ENCODE measurements at regions not wholly inside any gene's neighbourhood (a gene's known extent, or its start where the extent isn't known, plus 50 kb on each side); places are given as distances from the start of the nearest gene placed in this dataset.

DNA sequence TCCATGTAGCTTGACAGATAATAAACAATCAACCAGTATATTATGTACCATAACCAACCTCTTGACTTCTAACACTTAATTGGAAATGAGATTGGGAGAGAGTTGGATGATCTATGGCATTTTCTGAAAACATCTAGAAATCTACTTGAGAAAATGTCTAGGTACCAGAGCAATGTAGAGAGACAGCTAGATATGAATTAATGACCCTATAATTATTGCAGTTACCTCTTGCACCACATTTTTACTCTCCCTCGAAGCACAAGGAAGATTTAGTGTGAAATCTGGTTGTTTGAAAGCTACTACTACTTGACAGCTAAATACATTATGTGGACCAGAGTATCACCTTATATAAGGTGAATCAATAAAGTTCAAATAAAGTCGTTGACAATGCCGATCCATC, 1534.4 kb upstream of the IGFBP7 start (continued):
- TF ChIP-seq, protein P1, sequence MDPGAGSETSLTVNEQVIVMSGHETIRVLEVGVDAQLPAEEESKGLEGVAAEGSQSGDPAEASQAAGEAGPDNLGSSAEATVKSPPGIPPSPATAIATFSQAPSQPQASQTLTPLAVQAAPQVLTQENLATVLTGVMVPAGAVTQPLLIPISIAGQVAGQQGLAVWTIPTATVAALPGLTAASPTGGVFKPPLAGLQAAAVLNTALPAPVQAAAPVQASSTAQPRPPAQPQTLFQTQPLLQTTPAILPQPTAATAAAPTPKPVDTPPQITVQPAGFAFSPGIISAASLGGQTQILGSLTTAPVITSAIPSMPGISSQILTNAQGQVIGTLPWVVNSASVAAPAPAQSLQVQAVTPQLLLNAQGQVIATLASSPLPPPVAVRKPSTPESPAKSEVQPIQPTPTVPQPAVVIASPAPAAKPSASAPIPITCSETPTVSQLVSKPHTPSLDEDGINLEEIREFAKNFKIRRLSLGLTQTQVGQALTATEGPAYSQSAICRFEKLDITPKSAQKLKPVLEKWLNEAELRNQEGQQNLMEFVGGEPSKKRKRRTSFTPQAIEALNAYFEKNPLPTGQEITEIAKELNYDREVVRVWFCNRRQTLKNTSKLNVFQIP (CRISPR knock-in tag; IDR thresholded peaks at IDR 0.05; ENCODE audit: borderline replicate concordance, low read depth) = no peak

DNA sequence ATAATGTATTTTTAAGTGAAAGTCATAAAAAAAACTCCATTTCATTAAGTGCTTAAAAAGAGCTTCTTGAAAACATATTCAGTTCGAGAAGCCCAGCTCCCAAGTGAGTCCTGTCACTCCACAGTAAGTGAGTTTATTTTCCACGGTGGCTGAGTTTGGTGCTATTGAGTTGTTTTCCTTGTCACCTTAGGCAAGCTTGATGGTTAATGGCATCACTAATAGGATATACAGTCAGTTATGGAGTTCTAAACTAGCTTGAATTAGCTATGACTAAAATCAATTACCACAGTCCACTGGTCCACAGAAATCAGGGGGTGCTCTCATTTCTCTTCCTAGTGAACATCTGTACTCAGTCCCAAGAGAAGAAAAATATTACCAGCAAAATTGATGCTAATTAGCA, 1526.2 kb upstream of the IGFBP7 start:
- ATAC-seq = no peak
- TF ChIP-seq ARNTL (CRISPR knock-in tag; IDR thresholded peaks at IDR 0.05; ENCODE audit: borderline replicate concordance, low read depth) (no peak), ISL1 (CRISPR knock-in tag; IDR thresholded peaks at IDR 0.05) (0 out of 2 replicates have a peak, but pooled peaks have one; percentile 19)

DNA sequence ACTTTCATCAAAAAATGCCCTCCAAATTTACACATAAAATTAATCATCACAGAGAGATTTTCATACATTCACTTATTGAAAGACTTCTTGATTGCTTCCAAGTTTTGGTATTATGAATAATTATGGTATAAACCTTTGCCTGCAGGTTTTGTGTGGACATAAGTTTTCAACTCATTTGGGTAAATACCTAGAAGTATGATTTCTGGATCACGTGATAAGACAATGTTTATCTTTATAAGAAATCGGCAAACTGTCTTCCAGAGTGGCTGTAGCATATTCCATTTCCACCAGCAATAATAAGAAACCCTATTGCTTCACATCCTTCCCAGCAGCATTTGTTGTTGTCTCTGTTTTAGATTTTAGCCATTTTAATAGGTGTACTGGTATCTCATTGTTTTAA, 1507.0 kb upstream of the IGFBP7 start:
- TF ChIP-seq ESRRG (CRISPR knock-in tag; IDR thresholded peaks at IDR 0.05) = no peak
- no peak for TF ChIP-seq ZNF565 (CRISPR knock-in tag; conservative IDR thresholded peaks at IDR 0.05; ENCODE audit: low read depth)
- TF ChIP-seq, protein P2, sequence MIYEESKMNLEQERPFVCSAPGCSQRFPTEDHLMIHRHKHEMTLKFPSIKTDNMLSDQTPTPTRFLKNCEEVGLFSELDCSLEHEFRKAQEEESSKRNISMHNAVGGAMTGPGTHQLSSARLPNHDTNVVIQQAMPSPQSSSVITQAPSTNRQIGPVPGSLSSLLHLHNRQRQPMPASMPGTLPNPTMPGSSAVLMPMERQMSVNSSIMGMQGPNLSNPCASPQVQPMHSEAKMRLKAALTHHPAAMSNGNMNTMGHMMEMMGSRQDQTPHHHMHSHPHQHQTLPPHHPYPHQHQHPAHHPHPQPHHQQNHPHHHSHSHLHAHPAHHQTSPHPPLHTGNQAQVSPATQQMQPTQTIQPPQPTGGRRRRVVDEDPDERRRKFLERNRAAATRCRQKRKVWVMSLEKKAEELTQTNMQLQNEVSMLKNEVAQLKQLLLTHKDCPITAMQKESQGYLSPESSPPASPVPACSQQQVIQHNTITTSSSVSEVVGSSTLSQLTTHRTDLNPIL (CRISPR knock-in tag; IDR thresholded peaks at IDR 0.05; ENCODE audit: low read depth) = no peak
- no peak for TF ChIP-seq CSDC2 (CRISPR knock-in tag; IDR thresholded peaks at IDR 0.05)
- TF ChIP-seq ZNF8 (CRISPR knock-in tag; IDR thresholded peaks at IDR 0.05) = no peak
- TF ChIP-seq, protein P3, sequence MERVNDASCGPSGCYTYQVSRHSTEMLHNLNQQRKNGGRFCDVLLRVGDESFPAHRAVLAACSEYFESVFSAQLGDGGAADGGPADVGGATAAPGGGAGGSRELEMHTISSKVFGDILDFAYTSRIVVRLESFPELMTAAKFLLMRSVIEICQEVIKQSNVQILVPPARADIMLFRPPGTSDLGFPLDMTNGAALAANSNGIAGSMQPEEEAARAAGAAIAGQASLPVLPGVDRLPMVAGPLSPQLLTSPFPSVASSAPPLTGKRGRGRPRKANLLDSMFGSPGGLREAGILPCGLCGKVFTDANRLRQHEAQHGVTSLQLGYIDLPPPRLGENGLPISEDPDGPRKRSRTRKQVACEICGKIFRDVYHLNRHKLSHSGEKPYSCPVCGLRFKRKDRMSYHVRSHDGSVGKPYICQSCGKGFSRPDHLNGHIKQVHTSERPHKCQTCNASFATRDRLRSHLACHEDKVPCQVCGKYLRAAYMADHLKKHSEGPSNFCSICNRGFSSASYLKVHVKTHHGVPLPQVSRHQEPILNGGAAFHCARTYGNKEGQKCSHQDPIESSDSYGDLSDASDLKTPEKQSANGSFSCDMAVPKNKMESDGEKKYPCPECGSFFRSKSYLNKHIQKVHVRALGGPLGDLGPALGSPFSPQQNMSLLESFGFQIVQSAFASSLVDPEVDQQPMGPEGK (CRISPR knock-in tag; IDR thresholded peaks at IDR 0.05; ENCODE audit: borderline replicate concordance) = no peak
- TF ChIP-seq SNAI2 (CRISPR knock-in tag; IDR thresholded peaks at IDR 0.05) = no peak
- no peak for TF ChIP-seq BACH2 (CRISPR knock-in tag; IDR thresholded peaks at IDR 0.05; ENCODE audit: borderline replicate concordance)
- no peak for ATAC-seq

DNA sequence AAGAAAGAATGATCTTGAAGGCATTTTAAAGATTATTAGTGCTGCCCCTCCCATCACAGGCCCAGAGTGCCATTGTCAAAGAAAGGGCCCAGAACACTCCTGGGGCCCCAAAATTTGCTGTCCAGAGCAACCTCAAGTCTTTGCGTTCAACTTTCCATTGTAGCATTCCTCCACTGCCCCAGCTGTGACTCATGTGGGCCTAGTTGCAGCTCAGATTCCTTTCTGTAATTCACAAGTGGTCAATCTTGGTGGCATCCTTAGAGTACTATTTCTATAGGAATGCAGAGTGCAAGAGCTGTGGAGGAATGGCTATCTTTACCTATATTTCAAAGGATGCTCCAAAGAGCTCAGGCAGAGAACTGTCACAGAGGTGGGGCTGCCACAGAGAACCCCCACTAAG, 1500.8 kb upstream of the IGFBP7 start:
- ATAC-seq = no peak
- TF ChIP-seq ZFP30 (CRISPR knock-in tag; IDR thresholded peaks at IDR 0.05) = no peak
- no peak for TF ChIP-seq ZC3H10 (CRISPR knock-in tag; IDR thresholded peaks at IDR 0.05)
- TF ChIP-seq GLIS3 (CRISPR knock-in tag; IDR thresholded peaks at IDR 0.05) = no peak
- TF ChIP-seq ESRRG (CRISPR knock-in tag; IDR thresholded peaks at IDR 0.05) = no peak
- no peak for TF ChIP-seq RARB (CRISPR knock-in tag; IDR thresholded peaks at IDR 0.05)
- TF ChIP-seq, protein P1 (CRISPR knock-in tag; IDR thresholded peaks at IDR 0.05; ENCODE audit: borderline replicate concordance, low read depth) = no peak
- no peak for TF ChIP-seq ZNF8 (CRISPR knock-in tag; IDR thresholded peaks at IDR 0.05)
- TF ChIP-seq ZNF565 (CRISPR knock-in tag; conservative IDR thresholded peaks at IDR 0.05; ENCODE audit: low read depth) = no peak
- TF ChIP-seq, protein P3 (CRISPR knock-in tag; IDR thresholded peaks at IDR 0.05; ENCODE audit: borderline replicate concordance) = no peak

DNA sequence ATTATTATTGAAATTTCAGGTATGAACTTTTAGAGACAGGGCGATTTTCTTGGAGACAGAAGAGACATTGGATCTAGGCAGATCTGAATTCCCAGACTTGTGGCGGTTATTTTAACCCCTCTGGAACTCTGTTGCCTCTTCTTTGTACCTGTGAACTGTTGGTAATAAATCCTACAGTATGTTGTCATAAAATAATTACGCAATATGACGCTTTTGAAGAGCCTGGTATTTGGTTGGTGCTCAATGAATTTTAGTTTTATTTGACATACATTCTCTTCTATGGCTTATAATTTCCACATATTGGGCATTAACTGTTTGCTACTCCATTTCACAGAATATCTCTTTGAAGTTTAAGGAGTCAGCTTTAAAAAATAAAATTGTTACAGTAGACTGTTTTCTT, 1496.1 kb upstream of the IGFBP7 start:
- no peak for ATAC-seq
- TF ChIP-seq ZNF565 (CRISPR knock-in tag; conservative IDR thresholded peaks at IDR 0.05; ENCODE audit: low read depth) = no peak
- no peak for TF ChIP-seq OSR1 (CRISPR knock-in tag; IDR thresholded peaks at IDR 0.05)
- no peak for TF ChIP-seq TCF4 (CRISPR knock-in tag; IDR thresholded peaks at IDR 0.05; ENCODE audit: borderline replicate concordance)
- TF ChIP-seq CSDC2 (CRISPR knock-in tag; IDR thresholded peaks at IDR 0.05) = no peak
- TF ChIP-seq, protein P1 (CRISPR knock-in tag; IDR thresholded peaks at IDR 0.05; ENCODE audit: borderline replicate concordance, low read depth) = no peak
- no peak for TF ChIP-seq TOX (CRISPR knock-in tag; IDR thresholded peaks at IDR 0.05; ENCODE audit: borderline replicate concordance)
- no peak for TF ChIP-seq BACH2 (CRISPR knock-in tag; IDR thresholded peaks at IDR 0.05; ENCODE audit: borderline replicate concordance)
- no peak for TF ChIP-seq ZFP30 (CRISPR knock-in tag; IDR thresholded peaks at IDR 0.05)
- no peak for TF ChIP-seq ZC3H10 (CRISPR knock-in tag; IDR thresholded peaks at IDR 0.05)
- TF ChIP-seq, protein P4, sequence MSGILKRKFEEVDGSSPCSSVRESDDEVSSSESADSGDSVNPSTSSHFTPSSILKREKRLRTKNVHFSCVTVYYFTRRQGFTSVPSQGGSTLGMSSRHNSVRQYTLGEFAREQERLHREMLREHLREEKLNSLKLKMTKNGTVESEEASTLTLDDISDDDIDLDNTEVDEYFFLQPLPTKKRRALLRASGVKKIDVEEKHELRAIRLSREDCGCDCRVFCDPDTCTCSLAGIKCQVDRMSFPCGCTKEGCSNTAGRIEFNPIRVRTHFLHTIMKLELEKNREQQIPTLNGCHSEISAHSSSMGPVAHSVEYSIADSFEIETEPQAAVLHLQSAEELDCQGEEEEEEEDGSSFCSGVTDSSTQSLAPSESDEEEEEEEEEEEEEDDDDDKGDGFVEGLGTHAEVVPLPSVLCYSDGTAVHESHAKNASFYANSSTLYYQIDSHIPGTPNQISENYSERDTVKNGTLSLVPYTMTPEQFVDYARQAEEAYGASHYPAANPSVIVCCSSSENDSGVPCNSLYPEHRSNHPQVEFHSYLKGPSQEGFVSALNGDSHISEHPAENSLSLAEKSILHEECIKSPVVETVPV (CRISPR knock-in tag; IDR thresholded peaks at IDR 0.05) = no peak
- TF ChIP-seq PPARA (CRISPR knock-in tag; IDR thresholded peaks at IDR 0.05; ENCODE audit: borderline replicate concordance) = no peak
- TF ChIP-seq ARNTL (CRISPR knock-in tag; IDR thresholded peaks at IDR 0.05; ENCODE audit: borderline replicate concordance, low read depth) = no peak
- TF ChIP-seq SNAI2 (CRISPR knock-in tag; IDR thresholded peaks at IDR 0.05) = no peak
- TF ChIP-seq, protein P3 (CRISPR knock-in tag; IDR thresholded peaks at IDR 0.05; ENCODE audit: borderline replicate concordance) = no peak

Measured in SK-N-SH treated with all-trans-retinoic acid at 6 μM for 48 hours (cell line).